HEK293 (cell line): ENCODE measurements at regions not wholly inside any gene's neighbourhood (a gene's known extent, or its start where the extent isn't known, plus 50 kb on each side); places are given as distances from the start of the nearest gene placed in this dataset.

Experiments used
- CTCF ChIP-seq: fragments of 450-650 bp; formaldehyde crosslinking; IDR thresholded peaks from 2 replicates; pipeline ENCODE4 v1.5.1; 2016; ENCODE audit warnings: missing biosample characterization, missing genetic modification characterization
- PBX3 ChIP-seq: sonication (generic); formaldehyde crosslinking; IDR thresholded peaks from 2 replicates; pipeline ENCODE4 v1.8.1; 2022; ENCODE audit warnings: mild to moderate bottlenecking, moderate library complexity, missing genetic modification reagents
- ZBTB48 ChIP-seq: fragments of 450-650 bp; formaldehyde crosslinking; IDR thresholded peaks from 2 replicates; pipeline ENCODE4 v1.5.1; 2016; ENCODE audit warnings: missing biosample characterization, missing genetic modification characterization
- ZNF121 ChIP-seq: fragments of 450-650 bp; formaldehyde crosslinking; IDR thresholded peaks from 2 replicates; pipeline ENCODE4 v1.5.1; 2016; ENCODE audit warnings: missing biosample characterization, missing genetic modification characterization
- ZNF155 ChIP-seq: fragments of 450-650 bp; formaldehyde crosslinking; IDR thresholded peaks from 2 replicates; pipeline ENCODE4 v1.5.1; 2016; ENCODE audit warnings: missing biosample characterization, missing genetic modification characterization
- ZNF37A ChIP-seq: fragments of 450-650 bp; IDR thresholded peaks from 2 replicates; pipeline ENCODE4 v1.5.1; 2018; ENCODE audit warnings: missing biosample characterization, missing genetic modification characterization
- ZNF510 ChIP-seq: fragments of 450-650 bp; formaldehyde crosslinking; IDR thresholded peaks from 2 replicates; pipeline ENCODE4 v1.5.1; 2018; ENCODE audit warnings: mild to moderate bottlenecking, missing genetic modification characterization, missing biosample characterization; ENCODE audit not compliant: insufficient replicate concordance
- ZNF530 ChIP-seq: fragments of 450-650 bp; formaldehyde crosslinking; IDR thresholded peaks from 2 replicates; pipeline ENCODE4 v1.5.1; 2016; ENCODE audit warnings: low read depth, missing biosample characterization, missing genetic modification characterization
- ZNF571 ChIP-seq: fragments of 450-650 bp; formaldehyde crosslinking; IDR thresholded peaks from 2 replicates; pipeline ENCODE4 v1.5.0; 2017; ENCODE audit warnings: missing biosample characterization, missing genetic modification characterization
- ZNF600 ChIP-seq: fragments of 450-650 bp; formaldehyde crosslinking; IDR thresholded peaks from 2 replicates; pipeline ENCODE4 v1.5.1; 2016; ENCODE audit warnings: missing biosample characterization, missing genetic modification characterization
- ZNF610 ChIP-seq: fragments of 450-650 bp; formaldehyde crosslinking; IDR thresholded peaks from 2 replicates; pipeline ENCODE4 v1.5.1; 2016; ENCODE audit warnings: missing biosample characterization, missing genetic modification characterization, borderline replicate concordance
- ZNF664 ChIP-seq: fragments of 450-650 bp; formaldehyde crosslinking; IDR thresholded peaks from 2 replicates; pipeline ENCODE4 v1.5.1; 2016; ENCODE audit warnings: missing biosample characterization, missing genetic modification characterization
- ZNF777 ChIP-seq: fragments of 450-650 bp; formaldehyde crosslinking; IDR thresholded peaks from 2 replicates; pipeline ENCODE4 v1.5.1; 2017; ENCODE audit warnings: missing biosample characterization, missing genetic modification characterization, borderline replicate concordance
- ZNF792 ChIP-seq: fragments of 450-650 bp; formaldehyde crosslinking; IDR thresholded peaks from 2 replicates; pipeline ENCODE4 v1.5.1; 2016; ENCODE audit warnings: missing biosample characterization, missing genetic modification characterization

- no peak for TF ChIP-seq CTCF (tag by site-specific recombination)
- TF ChIP-seq ZNF571 (tag by site-specific recombination) = no peak
- TF ChIP-seq ZNF792 (tag by site-specific recombination) = no peak
- no peak for TF ChIP-seq ZNF530 (tag by site-specific recombination)
- TF ChIP-seq ZNF777 (tag by site-specific recombination) = no peak
- no peak for TF ChIP-seq ZNF600 (tag by site-specific recombination)
- TF ChIP-seq ZNF664 (tag by site-specific recombination) = no peak
- no peak for TF ChIP-seq ZNF610
- no peak for TF ChIP-seq ZNF37A
- TF ChIP-seq ZNF121 (tag by site-specific recombination) = no peak
- no peak for TF ChIP-seq ZBTB48 (tag by site-specific recombination)
- TF ChIP-seq ZNF510 = no peak
- no peak for TF ChIP-seq ZNF155 (tag by site-specific recombination)
- TF ChIP-seq PBX3 (CRISPR knock-in tag) = no peak
These were observed 52.8 kb upstream of the GRK3 start for GRCh38 chr22:25511725-25512124.
